Globus pallidus (tissue), 1 donor: ENCODE measurements at regions not wholly inside any gene's neighbourhood (a gene's known extent, or its start where the extent isn't known, plus 50 kb on each side); places are given as distances from the start of the nearest gene placed in this dataset.

Experiments
- DNase-seq: peaks from one replicate; pipeline ENCODE4 v3.0.0-alpha.2; 2015; ENCODE audit warnings: low spot score

DNA sequence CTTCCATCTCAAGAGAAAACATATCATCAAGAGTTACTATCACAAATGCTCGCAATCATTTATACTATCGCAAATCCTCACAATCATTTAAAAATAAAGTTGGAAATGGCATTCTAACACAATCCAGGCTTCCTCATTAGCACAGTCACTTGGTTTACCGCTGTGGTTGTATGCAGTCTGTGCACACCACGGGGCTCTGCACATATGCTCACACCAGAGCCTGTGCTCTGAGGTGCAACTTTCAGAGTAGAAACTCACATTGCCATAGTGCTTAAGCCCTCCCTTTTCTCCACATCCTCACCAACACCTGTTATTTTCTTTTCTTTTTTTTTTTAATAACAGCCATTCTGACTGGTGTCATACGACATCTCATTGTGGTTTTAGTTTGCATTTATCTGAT is 235.6 kb upstream of the KLF6 start:
- no peak for DNase-seq

DNA sequence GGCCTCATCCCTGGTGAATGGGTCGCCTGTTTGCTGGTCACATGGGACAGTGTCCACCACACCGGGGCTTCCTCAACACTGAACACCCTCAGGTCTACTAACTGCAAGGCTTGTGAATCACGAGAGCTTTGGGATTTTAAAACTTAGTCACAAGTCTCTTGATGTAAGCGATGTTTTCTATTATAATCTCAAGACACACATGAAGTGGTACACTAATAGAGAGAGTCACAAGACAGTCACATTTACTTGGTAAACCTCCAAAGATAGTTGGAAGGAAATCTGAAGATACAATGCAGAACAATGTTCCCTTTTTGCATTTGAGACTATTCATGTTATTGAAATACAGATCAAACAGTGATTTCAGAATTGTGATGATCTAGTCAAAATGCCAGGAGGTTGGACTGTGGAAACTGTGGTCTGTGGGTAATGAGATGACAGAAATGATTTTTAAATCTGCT is 233.1 kb upstream of the KLF6 start:
- DNase-seq = no peak

DNA sequence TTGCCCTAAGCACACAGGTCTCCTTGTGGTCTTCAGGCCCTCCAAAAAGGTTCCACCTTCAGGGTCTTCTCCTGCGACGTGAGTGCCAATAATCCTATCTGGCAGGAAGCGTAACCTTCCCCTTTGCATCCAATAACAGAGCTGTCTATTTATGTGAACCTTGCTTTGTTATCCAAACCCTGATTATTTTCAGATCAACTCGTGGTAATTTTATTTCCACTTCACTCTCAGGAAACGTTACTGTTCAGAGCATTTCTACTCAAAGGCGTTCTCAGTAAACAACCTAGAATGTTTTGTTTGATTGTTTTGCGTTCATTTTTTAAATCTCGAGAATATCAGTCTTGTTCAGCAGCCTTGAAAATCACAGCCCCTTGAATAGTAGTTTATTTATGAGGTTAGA is 232.3 kb upstream of the KLF6 start:
- no peak for DNase-seq

DNA sequence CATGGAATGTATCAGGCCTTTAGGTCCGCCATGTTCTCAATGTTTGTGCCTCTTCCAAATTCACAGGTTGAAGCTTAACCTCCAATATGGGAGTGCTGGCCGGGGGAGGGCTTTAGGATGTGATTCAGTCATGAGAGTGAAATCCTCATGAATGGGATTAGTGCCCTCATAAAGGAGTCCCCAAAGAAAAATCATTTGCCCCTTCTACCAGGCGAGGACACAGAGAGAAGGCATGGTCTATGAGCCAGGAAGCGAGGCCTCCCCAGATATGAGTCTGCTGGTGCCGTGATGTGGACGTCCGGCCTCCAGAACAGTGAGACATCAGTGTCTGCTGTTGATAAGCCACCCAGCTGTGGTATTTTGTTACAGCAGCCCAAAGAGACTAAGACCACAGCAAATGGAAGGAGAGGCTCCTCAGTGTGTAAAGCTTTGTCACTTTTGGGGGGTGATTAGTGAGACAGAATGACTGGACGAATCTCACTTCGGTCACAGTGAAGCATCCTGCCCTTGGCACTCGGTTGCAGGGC is 231.3 kb upstream of the KLF6 start:
- DNase-seq = no peak

GRCh38 chr10:4013651-4014121 is 228.7 kb upstream of the KLF6 start:
- no peak for DNase-seq

GRCh38 chr10:4012848-4013247 is 227.8 kb upstream of the KLF6 start:
- DNase-seq = no peak

- DNase-seq = no peak
Measured at GRCh38 chr10:4011136-4011812, 226.3 kb upstream of the KLF6 start.

GRCh38 chr10:4008676-4009382 is 223.8 kb upstream of the KLF6 start:
- DNase-seq = no peak

DNA sequence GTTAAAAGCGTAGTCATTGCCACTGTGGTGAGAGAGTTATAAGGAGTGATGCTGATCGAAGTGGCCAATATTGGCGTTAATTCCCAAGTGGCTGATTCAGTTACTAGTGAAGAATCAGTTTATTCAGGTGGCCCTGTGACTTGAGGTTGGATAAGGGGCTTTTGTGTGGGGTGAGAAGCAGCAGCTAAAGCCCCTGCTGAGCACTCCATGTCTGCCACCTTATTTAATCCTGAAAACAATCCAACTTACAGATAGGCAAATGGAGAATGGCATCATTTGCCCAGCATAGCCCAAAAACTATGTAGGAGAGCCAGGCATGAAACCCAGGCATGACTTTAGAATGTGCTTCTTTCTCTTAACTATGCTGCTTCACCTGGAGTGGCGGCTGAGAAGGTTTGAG is 222.8 kb upstream of the KLF6 start:
- no peak for DNase-seq

DNA sequence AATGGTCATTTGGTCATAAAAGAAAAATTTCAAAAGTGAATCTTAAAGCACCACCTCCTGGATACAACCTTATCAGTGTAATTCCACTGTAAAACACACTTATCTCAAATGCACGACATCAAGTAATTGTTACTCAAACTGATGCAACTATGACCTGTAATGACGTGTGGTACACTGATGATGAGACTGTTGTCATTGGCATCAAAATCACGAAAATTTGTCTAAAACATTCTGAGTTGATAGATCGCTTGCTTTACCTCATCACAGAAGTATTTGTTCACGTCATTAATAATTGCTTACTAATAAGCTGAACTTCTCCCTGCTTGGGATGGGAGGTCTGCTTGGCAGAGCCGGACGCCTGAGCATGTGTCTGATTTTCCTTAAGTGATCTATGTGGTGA is 221.8 kb upstream of the KLF6 start:
- DNase-seq = no peak

GRCh38 chr10:4006051-4006450 is 221.0 kb upstream of the KLF6 start:
- peak; percentile 43 for DNase-seq

DNA sequence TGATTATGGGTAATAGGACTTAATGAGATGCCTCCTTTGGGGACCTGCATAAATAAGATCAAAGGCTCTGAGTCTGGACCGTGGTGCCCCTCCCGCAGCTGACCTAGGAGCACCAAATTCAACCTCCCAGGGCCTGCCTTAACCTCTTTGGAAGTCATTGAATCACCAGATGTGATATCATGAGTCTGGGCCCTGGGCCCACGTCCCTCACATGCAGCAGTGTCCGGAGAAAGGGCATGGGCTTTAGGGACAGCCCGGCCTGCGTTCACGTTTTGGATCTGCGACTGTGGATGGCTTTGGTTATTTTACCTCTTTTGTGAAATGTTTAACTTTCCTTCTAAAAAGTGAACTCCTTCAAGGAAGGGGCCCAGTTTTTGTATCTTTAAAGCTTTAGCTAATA is 220.0 kb upstream of the KLF6 start:
- DNase-seq = no peak

DNA sequence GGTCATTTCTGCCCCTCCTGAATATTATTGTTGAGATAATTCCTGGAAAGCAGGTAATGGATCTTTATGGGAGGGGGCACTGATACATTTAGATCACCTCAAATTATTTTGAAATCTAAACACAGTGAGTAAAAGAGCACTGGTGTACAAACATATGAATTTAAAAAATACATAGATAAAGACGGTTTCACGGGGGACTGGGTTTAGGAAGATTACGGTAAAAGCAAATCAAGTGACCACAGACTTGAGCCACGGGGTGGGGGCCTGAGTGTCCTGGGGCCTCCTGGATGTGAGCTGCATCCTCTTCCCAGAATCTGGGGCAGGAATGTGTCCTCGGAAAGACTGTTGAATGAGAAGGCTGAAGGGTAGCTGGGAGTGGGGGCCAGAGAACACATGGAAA is 219.1 kb upstream of the KLF6 start:
- DNase-seq = no peak

- DNase-seq = no peak
Measured at GRCh38 chr10:4003348-4003973, 218.5 kb upstream of the KLF6 start.

DNA sequence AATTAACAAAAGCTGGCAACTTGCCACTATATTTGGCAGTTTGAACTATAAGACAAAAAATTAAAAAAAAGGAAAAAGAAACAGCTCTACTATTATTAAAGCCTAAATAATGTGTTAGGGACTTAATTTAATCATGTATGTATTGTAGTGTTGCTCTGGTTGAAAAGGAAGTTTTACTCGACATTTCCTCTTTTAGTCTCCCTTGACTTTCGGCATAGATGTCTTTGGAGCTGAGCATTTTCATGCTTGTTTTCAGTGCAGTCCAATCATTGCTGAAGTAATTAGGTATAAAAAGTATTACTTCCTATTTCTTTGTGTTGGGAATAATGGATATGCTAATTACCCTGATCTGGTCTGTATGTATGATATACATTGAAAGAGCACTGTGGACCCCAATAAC is 216.8 kb upstream of the KLF6 start:
- no peak for DNase-seq

DNA sequence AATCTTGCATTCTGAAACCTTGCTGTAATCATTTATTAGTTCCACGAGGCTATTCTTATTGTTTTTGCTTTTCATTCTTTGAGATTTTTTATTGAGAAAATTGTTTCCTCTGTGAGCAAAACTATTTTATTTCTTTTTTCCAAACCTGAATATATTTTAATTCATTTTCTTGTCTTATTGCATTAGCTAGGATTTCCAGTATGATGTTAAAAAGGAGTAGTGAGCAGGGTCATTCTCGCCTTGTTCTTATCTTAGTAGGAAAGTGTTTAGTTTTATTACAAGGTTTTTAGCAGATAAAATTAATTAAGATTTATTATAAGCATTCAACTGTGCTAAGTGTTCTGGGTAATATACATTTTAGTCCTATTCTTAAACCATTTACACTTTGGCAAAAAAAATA is 214.6 kb upstream of the KLF6 start:
- DNase-seq = no peak

DNA sequence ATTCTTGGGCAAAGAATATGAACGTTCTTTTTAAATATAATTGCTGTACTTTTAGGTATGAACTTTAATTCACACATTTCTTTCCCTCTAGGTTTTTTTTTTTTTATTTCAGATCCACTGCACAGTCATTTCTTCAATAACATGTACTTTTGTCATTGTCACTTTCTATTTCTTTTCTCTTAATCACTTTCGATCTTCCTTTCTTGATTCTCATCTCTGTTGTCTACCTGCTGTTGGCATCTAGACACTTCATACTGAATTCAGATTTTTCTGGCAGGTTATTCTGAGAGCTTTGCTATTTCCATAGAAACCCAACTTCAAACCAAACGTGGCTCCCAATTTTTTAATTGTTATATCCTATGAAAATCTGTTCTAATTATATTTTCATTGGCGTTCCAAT is 211.7 kb upstream of the KLF6 start:
- no peak for DNase-seq

GRCh38 chr10:3995302-3996210 is 210.5 kb upstream of the KLF6 start:
- DNase-seq = no peak

DNA sequence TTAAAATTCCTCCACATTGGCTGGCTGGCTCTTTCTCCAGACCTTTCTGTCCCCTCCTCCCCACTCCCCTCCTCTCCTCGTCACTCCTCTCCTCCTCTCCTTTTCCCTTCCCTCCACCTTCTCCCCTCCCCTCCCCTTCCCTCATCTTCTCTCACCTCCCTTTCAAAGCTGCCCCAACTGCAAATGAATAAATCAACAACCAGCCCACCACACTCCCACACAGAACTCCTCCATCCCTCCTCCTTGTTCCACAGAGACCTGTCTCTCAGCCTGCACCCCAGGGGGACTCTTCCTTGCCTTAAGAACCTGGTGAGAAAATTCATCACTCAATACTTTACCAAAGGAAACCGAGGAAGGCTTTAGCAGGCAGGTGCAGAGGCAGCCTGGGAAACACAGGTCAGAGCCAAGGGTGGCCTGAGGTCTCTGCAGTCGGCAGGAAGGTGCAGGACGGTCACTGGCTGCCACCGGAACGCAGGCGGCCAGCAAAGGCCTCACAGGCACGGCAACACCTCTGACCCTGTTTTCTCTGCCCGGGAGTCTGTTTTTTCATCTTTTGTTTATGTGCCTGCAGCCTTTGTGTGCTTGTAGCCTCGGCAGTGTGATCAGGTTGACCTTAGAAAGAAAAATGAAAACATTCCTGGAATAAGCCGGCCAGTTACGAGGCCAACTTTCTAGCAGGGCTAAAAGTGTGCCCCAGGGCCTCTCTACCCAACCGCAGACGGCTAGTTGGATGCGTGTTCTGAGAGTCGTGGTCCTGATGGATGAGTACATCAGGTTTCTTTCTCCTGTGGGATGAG is 207.6 kb upstream of the KLF6 start:
- no peak for DNase-seq

GRCh38 chr10:3990307-3990706 is 205.3 kb upstream of the KLF6 start:
- no peak for DNase-seq
